ENCODE measurements at regions not wholly inside any gene's neighbourhood (a gene's known extent, or its start where the extent isn't known, plus 50 kb on each side); places are given as distances from the start of the nearest gene placed in this dataset.

DNA sequence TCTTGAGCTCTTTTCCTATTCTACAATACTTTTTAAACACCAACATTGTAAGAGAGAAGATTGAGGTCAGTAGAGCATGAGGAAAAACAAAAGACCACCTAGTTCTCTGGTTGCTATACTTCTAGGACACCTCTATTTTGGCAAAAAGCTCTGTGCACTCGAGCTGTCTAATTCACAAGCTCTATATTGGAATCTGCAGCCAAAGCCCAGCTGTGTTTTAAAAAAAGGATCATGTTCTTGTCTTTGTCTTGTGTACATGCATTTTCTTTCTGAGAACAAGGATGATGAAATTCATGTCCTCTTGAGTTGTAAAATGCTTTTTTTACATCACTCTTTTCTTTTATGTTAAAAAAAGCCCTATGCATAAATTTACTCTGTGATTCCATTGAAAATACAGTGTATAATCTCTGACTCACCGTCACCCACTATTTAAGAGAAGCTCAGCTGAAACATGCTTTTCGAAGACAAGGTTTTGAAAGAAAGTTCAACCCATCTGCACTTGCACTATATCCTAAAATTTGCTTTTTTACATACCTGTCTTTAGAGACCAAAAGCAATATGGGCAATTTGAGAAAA is 215.5 kb upstream of the VSTM2A start:
- TF ChIP-seq EZH2phosphoT487 (IDR thresholded peaks at IDR 0.05; ENCODE audit: borderline replicate concordance, low read length), result no peak
- TF ChIP-seq, protein P1, sequence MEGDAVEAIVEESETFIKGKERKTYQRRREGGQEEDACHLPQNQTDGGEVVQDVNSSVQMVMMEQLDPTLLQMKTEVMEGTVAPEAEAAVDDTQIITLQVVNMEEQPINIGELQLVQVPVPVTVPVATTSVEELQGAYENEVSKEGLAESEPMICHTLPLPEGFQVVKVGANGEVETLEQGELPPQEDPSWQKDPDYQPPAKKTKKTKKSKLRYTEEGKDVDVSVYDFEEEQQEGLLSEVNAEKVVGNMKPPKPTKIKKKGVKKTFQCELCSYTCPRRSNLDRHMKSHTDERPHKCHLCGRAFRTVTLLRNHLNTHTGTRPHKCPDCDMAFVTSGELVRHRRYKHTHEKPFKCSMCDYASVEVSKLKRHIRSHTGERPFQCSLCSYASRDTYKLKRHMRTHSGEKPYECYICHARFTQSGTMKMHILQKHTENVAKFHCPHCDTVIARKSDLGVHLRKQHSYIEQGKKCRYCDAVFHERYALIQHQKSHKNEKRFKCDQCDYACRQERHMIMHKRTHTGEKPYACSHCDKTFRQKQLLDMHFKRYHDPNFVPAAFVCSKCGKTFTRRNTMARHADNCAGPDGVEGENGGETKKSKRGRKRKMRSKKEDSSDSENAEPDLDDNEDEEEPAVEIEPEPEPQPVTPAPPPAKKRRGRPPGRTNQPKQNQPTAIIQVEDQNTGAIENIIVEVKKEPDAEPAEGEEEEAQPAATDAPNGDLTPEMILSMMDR (IDR thresholded peaks at IDR 0.05; ENCODE audit: low read depth, low read length, poor library complexity, severe bottlenecking), result no peak
- no peak overlapping the region for H3K4me2 ChIP-seq (ENCODE audit: low read length)
- H3K27me3 ChIP-seq (ENCODE audit: control insufficient read depth, low read length), result no peaks in the 10 kb centered on the region
- no peaks in the 10 kb centered on the region for H3F3A ChIP-seq (ENCODE audit: control insufficient read depth, insufficient read depth)
- H3K9me2 ChIP-seq (replicated peaks; ENCODE audit: control insufficient read depth, low read length), result no peaks in the 10 kb centered on the region
- H3K36me3 ChIP-seq (ENCODE audit: control insufficient read depth, low read length), result no peaks in the 10 kb centered on the region
- no peaks in the 10 kb centered on the region for H3K79me2 ChIP-seq (ENCODE audit: control insufficient read depth, low read length)
- H3K4me3 ChIP-seq (ENCODE audit: low read length), result no peak overlapping the region
- H3K4me1 ChIP-seq (ENCODE audit: control insufficient read depth, low read length), result no peaks in the 10 kb centered on the region
- no peaks in the 10 kb centered on the region for H4K20me1 ChIP-seq (ENCODE audit: control insufficient read depth, insufficient read depth, low read depth, low read length)
- no peak overlapping the region for H3K27ac ChIP-seq (ENCODE audit: low read depth, low read length)
- H3K9me3 ChIP-seq (ENCODE audit: control insufficient read depth, insufficient read depth, low read length), result peaks cover 3% of the 10 kb centered on the region; the same call in 1 of the 2 replicates

DNA sequence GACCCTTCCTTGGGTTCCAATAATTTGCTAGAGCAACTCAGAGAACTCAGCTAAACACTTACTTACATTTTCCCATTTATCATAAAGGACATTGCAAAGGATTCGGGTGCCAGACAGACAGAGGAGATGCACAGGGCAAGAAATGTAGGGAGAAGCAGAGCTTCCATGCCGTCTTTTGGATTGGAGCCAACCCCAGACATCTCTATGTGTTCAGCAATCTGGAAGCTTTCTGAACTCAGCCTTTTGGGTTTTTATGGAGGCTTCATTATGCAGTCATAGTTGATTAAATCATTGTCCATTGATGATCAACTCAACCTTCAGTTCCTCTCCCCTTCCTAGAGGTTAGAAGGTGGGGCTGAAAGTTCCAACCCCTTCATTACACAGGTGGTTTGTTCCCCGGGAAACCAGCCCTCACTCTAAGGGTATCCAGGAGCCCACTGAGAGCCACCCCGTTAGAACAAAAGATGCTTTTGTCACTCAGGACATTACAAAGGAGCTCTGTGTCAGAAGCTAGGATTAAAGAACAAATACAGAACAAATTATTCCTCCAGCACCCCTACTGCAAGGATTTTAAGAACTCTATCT is 211.9 kb upstream of the VSTM2A start:
- Histone ChIP-seq H3K27me3 (ENCODE audit: control insufficient read depth, low read length) (no peaks in the 10 kb centered on the region), H3K9me3 (ENCODE audit: control insufficient read depth, insufficient read depth, low read length) (no peaks in the 10 kb centered on the region), H3F3A (ENCODE audit: control insufficient read depth, insufficient read depth) (no peaks in the 10 kb centered on the region), H3K4me3 (ENCODE audit: low read length) (no peak overlapping the region), H3K4me2 (ENCODE audit: low read length) (no peak overlapping the region), H4K20me1 (ENCODE audit: control insufficient read depth, insufficient read depth, low read depth, low read length) (no peaks in the 10 kb centered on the region), H3K4me1 (ENCODE audit: control insufficient read depth, low read length) (no peaks in the 10 kb centered on the region), H3K27ac (ENCODE audit: low read depth, low read length) (no peak overlapping the region), H3K79me2 (ENCODE audit: control insufficient read depth, low read length) (no peaks in the 10 kb centered on the region), H3K9me2 (replicated peaks; ENCODE audit: control insufficient read depth, low read length) (no peaks in the 10 kb centered on the region), H3K36me3 (ENCODE audit: control insufficient read depth, low read length) (no peaks in the 10 kb centered on the region)
- TF ChIP-seq, protein P1 (IDR thresholded peaks at IDR 0.05; ENCODE audit: low read depth, low read length, poor library complexity, severe bottlenecking), result no peak
- TF ChIP-seq EZH2phosphoT487 (IDR thresholded peaks at IDR 0.05; ENCODE audit: borderline replicate concordance, low read length), result no peak

DNA sequence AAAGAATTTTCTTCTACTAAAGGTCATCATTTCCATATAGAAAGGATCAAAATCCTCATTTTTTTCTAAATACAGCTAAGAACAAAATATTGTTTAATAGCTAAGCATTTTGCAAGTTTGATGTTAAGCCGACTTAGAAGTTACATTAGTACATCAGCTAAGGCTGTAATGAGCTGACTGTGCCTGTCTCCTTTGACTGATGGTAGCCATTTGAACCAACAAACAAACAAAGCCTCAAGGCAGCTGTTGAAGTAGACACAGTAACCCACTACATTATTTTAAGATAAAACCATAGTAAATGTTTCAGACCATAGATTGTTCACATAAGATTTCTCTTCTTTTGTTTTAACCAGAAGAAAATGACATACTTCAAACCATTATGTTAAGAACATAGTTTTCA is 210.9 kb upstream of the VSTM2A start:
- H3K9me2 ChIP-seq (replicated peaks; ENCODE audit: control insufficient read depth, low read length), result no peaks in the 10 kb centered on the region
- no peak overlapping the region for H3K4me2 ChIP-seq (ENCODE audit: low read length)
- no peaks in the 10 kb centered on the region for H3K9me3 ChIP-seq (ENCODE audit: control insufficient read depth, insufficient read depth, low read length)
- H3K79me2 ChIP-seq (ENCODE audit: control insufficient read depth, low read length), result no peaks in the 10 kb centered on the region
- TF ChIP-seq EZH2phosphoT487 (IDR thresholded peaks at IDR 0.05; ENCODE audit: borderline replicate concordance, low read length), result no peak
- TF ChIP-seq, protein P1 (IDR thresholded peaks at IDR 0.05; ENCODE audit: low read depth, low read length, poor library complexity, severe bottlenecking), result no peak
- H3K4me1 ChIP-seq (ENCODE audit: control insufficient read depth, low read length), result no peaks in the 10 kb centered on the region
- H3F3A ChIP-seq (ENCODE audit: control insufficient read depth, insufficient read depth), result no peaks in the 10 kb centered on the region
- H3K27ac ChIP-seq (ENCODE audit: low read depth, low read length), result no peak overlapping the region
- H3K36me3 ChIP-seq (ENCODE audit: control insufficient read depth, low read length), result no peaks in the 10 kb centered on the region
- H3K4me3 ChIP-seq (ENCODE audit: low read length), result no peak overlapping the region
- H4K20me1 ChIP-seq (ENCODE audit: control insufficient read depth, insufficient read depth, low read depth, low read length), result no peaks in the 10 kb centered on the region
- no peaks in the 10 kb centered on the region for H3K27me3 ChIP-seq (ENCODE audit: control insufficient read depth, low read length)

Data from DOHH2 (cell line).